ENCODE measurements at regions not wholly inside any gene's neighbourhood (a gene's known extent, or its start where the extent isn't known, plus 50 kb on each side); places are given as distances from the start of the nearest gene placed in this dataset.

DNA sequence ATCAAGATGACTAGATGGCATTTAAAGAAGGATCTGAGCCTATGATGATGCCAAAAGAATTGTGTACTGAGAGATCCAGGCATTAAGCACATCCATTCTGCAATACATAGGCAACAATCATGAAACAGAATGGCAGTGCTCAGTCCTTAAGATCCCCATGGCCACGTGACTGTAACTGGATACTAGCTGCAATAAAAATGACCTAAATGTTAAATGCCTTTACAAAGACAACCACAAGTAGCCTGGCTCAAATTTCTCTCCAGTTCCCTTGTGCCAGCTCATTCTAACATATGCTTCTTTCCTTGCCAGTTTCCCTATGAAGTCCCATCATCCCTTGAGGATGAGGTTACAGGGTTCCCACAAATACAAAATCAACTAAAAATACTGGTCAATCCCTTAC, 148.3 kb upstream of the GHR start:
- TF ChIP-seq RAD21 (IDR thresholded peaks at IDR 0.05; ENCODE audit: low read depth) (no peak), TCF12 (IDR thresholded peaks at IDR 0.05; ENCODE audit: low read depth) (no peak), CEBPB (IDR thresholded peaks at IDR 0.05) (no peak), EP300 (IDR thresholded peaks at IDR 0.05; ENCODE audit: borderline replicate concordance) (no peak), YY1 (IDR thresholded peaks at IDR 0.05; ENCODE audit: low read depth) (no peak), ZBTB7A (IDR thresholded peaks at IDR 0.05; ENCODE audit: low read depth) (no peak), EGR1 (IDR thresholded peaks at IDR 0.05) (no peak)
- TF ChIP-seq, protein P1, sequence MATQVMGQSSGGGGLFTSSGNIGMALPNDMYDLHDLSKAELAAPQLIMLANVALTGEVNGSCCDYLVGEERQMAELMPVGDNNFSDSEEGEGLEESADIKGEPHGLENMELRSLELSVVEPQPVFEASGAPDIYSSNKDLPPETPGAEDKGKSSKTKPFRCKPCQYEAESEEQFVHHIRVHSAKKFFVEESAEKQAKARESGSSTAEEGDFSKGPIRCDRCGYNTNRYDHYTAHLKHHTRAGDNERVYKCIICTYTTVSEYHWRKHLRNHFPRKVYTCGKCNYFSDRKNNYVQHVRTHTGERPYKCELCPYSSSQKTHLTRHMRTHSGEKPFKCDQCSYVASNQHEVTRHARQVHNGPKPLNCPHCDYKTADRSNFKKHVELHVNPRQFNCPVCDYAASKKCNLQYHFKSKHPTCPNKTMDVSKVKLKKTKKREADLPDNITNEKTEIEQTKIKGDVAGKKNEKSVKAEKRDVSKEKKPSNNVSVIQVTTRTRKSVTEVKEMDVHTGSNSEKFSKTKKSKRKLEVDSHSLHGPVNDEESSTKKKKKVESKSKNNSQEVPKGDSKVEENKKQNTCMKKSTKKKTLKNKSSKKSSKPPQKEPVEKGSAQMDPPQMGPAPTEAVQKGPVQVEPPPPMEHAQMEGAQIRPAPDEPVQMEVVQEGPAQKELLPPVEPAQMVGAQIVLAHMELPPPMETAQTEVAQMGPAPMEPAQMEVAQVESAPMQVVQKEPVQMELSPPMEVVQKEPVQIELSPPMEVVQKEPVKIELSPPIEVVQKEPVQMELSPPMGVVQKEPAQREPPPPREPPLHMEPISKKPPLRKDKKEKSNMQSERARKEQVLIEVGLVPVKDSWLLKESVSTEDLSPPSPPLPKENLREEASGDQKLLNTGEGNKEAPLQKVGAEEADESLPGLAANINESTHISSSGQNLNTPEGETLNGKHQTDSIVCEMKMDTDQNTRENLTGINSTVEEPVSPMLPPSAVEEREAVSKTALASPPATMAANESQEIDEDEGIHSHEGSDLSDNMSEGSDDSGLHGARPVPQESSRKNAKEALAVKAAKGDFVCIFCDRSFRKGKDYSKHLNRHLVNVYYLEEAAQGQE (IDR thresholded peaks at IDR 0.05; ENCODE audit: low read depth): no peak

All from Ishikawa (cell line).